ENCODE measurements at regions not wholly inside any gene's neighbourhood (a gene's known extent, or its start where the extent isn't known, plus 50 kb on each side); places are given as distances from the start of the nearest gene placed in this dataset.

DNA sequence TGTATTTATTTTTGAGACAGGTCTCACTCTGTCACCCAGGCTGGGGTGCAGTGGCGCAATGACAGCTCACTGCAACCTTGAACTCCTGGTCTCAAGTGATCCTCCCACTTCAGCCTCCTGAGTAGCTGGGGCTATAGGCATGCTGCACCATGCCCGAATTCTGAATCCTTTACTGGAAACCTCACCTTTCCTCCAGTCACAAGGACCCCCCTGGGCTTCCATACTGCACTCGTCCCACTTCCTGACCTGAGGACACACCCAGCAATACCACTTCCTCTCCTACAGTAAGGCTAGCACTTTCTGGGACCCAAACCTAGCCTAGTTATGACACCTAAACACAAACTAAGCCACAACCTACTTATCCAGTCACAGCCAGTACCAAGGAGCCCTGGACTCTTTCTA is 68.2 kb downstream of the FAM217A start (continued):
- TF ChIP-seq, protein P1, sequence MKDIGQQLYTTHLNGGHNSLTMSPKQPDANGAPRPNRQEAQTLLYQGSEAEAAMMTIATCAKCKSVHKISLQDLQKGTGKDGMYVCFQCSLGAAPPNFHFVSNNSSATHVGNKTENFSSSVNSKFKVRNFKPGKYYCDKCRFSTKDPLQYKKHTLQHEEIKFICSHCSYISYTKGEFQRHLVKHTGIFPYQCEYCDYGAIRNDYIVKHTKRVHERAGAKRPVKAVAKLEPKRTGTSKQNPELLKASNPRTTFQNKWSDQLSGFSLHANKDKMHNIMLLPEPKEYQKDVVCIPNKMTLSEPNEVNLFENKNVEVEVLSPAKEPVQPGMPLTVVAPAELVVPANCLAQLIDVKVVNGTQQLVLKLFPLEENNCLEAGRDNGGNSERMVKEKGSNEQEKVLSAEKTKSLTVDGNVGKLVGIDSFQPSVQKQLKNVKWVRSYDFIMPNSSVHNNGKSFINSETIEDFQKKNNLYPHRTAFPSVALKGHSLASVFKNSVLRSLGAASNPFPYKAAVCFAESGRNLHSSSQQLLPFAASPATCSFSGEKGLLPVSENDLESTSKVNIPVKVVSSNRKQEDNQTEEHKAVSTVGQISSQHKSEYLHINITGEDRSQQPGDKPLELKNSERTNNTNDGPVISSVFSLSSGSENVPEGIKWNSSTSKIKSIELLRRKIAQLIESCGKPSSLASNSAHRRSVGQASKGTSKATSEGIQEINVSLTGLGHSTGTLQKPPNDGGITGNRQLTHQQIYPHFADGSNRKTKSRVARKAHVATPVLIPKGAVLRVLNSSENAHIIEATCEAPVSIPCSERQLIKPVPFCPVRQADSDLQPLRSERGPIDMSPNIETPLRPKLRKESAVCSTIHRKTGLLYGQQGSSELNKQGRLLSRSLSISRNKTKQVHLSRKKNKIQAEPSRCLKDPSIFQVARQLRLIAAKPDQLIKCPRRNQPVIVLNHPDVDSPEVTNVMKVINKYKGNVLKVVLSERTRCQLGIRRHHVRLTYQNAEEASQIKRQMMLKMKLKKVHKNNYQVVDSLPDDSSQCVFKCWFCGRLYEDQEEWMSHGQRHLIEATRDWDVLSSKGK (CRISPR knock-in tag; IDR thresholded peaks at IDR 0.05), result no peak
- TF ChIP-seq ZNF766 (CRISPR knock-in tag; conservative IDR thresholded peaks at IDR 0.05), result no peak
- no peak for TF ChIP-seq PTRF (tag; IDR thresholded peaks at IDR 0.05)
- TF ChIP-seq ZNF347 (CRISPR knock-in tag; IDR thresholded peaks at IDR 0.05; ENCODE audit: low read depth), result no peak
- TF ChIP-seq, protein P2, sequence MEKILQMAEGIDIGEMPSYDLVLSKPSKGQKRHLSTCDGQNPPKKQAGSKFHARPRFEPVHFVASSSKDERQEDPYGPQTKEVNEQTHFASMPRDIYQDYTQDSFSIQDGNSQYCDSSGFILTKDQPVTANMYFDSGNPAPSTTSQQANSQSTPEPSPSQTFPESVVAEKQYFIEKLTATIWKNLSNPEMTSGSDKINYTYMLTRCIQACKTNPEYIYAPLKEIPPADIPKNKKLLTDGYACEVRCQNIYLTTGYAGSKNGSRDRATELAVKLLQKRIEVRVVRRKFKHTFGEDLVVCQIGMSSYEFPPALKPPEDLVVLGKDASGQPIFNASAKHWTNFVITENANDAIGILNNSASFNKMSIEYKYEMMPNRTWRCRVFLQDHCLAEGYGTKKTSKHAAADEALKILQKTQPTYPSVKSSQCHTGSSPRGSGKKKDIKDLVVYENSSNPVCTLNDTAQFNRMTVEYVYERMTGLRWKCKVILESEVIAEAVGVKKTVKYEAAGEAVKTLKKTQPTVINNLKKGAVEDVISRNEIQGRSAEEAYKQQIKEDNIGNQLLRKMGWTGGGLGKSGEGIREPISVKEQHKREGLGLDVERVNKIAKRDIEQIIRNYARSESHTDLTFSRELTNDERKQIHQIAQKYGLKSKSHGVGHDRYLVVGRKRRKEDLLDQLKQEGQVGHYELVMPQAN (IDR thresholded peaks at IDR 0.05; ENCODE audit: borderline replicate concordance), result peak; percentile 53; the same call in 1 of the 2 replicates
- no peak for TF ChIP-seq ZBTB7A (IDR thresholded peaks at IDR 0.05; ENCODE audit: borderline replicate concordance, control insufficient read depth, low read depth, low read length)
- no peak for TF ChIP-seq EGR1 (conservative IDR thresholded peaks at IDR 0.05)
- TF ChIP-seq, protein P3, sequence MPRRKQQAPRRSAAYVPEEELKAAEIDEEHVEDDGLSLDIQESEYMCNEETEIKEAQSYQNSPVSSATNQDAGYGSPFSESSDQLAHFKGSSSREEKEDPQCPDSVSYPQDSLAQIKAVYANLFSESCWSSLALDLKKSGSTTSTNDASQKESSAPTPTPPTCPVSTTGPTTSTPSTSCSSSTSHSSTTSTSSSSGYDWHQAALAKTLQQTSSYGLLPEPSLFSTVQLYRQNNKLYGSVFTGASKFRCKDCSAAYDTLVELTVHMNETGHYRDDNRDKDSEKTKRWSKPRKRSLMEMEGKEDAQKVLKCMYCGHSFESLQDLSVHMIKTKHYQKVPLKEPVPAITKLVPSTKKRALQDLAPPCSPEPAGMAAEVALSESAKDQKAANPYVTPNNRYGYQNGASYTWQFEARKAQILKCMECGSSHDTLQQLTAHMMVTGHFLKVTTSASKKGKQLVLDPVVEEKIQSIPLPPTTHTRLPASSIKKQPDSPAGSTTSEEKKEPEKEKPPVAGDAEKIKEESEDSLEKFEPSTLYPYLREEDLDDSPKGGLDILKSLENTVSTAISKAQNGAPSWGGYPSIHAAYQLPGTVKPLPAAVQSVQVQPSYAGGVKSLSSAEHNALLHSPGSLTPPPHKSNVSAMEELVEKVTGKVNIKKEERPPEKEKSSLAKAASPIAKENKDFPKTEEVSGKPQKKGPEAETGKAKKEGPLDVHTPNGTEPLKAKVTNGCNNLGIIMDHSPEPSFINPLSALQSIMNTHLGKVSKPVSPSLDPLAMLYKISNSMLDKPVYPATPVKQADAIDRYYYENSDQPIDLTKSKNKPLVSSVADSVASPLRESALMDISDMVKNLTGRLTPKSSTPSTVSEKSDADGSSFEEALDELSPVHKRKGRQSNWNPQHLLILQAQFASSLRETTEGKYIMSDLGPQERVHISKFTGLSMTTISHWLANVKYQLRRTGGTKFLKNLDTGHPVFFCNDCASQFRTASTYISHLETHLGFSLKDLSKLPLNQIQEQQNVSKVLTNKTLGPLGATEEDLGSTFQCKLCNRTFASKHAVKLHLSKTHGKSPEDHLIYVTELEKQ (CRISPR knock-in tag; IDR thresholded peaks at IDR 0.05), result no peak
- TF ChIP-seq ATF7 (IDR thresholded peaks at IDR 0.05), result peak; percentile 31; the same call in 1 of the 2 replicates
- TF ChIP-seq HNRNPUL1 (IDR thresholded peaks at IDR 0.05; ENCODE audit: low read length), result no peak
- TF ChIP-seq, protein P4, sequence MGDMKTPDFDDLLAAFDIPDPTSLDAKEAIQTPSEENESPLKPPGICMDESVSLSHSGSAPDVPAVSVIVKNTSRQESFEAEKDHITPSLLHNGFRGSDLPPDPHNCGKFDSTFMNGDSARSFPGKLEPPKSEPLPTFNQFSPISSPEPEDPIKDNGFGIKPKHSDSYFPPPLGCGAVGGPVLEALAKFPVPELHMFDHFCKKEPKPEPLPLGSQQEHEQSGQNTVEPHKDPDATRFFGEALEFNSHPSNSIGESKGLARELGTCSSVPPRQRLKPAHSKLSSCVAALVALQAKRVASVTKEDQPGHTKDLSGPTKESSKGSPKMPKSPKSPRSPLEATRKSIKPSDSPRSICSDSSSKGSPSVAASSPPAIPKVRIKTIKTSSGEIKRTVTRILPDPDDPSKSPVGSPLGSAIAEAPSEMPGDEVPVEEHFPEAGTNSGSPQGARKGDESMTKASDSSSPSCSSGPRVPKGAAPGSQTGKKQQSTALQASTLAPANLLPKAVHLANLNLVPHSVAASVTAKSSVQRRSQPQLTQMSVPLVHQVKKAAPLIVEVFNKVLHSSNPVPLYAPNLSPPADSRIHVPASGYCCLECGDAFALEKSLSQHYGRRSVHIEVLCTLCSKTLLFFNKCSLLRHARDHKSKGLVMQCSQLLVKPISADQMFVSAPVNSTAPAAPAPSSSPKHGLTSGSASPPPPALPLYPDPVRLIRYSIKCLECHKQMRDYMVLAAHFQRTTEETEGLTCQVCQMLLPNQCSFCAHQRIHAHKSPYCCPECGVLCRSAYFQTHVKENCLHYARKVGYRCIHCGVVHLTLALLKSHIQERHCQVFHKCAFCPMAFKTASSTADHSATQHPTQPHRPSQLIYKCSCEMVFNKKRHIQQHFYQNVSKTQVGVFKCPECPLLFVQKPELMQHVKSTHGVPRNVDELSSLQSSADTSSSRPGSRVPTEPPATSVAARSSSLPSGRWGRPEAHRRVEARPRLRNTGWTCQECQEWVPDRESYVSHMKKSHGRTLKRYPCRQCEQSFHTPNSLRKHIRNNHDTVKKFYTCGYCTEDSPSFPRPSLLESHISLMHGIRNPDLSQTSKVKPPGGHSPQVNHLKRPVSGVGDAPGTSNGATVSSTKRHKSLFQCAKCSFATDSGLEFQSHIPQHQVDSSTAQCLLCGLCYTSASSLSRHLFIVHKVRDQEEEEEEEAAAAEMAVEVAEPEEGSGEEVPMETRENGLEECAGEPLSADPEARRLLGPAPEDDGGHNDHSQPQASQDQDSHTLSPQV (IDR thresholded peaks at IDR 0.05), result no peak
- TF ChIP-seq SPI1 (IDR thresholded peaks at IDR 0.05; ENCODE audit: borderline replicate concordance, low read depth, low read length), result peak; percentile 95
- TF ChIP-seq, protein P5, sequence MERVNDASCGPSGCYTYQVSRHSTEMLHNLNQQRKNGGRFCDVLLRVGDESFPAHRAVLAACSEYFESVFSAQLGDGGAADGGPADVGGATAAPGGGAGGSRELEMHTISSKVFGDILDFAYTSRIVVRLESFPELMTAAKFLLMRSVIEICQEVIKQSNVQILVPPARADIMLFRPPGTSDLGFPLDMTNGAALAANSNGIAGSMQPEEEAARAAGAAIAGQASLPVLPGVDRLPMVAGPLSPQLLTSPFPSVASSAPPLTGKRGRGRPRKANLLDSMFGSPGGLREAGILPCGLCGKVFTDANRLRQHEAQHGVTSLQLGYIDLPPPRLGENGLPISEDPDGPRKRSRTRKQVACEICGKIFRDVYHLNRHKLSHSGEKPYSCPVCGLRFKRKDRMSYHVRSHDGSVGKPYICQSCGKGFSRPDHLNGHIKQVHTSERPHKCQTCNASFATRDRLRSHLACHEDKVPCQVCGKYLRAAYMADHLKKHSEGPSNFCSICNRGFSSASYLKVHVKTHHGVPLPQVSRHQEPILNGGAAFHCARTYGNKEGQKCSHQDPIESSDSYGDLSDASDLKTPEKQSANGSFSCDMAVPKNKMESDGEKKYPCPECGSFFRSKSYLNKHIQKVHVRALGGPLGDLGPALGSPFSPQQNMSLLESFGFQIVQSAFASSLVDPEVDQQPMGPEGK (CRISPR knock-in tag; IDR thresholded peaks at IDR 0.05; ENCODE audit: borderline replicate concordance), result no peak
